ENCODE measurements at regions not wholly inside any gene's neighbourhood (a gene's known extent, or its start where the extent isn't known, plus 50 kb on each side); places are given as distances from the start of the nearest gene placed in this dataset.

DNA sequence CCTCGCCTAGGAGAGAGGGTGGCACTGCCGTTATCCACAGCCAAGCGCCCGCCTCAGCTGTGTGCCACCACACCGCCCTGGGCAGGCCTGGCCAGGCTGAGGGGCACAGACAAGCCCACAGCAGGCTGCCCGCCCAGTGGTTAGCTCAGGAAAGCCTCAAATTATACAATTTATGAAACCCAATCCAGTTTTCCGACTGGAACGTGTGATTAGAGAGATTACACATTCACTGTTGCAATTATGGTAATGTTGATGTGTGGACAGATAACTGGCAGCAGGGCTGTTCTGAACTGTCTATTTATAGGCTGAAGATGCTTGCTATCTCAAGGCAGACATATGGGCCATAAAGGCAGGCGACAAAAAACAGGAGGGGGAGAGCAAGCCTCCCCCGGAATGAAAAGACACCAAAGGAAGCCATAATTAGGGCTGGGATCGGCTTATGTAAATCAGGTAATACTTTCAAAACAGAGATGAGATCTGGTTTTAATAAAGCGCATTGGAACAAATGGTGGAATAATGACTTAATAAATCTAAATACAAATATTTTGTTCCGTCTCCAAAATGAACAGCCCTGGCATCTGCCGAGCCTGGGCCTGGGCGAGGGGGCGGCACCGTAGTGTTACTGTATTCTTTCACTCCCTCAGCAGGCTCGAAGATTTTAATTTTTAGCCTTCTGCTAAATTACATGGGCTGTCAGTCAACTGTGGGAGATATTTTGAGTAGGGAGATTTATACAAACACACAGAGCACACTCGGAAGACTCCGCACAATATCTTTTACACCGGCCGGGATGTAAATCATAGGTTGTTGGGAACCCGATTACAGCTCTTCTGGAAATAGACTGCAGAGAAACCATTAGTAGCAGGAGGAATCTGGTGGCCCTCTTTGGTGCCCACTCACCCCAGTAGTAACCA lies 103.1 kb upstream of the TLE3 start:
- H3K27ac ChIP-seq: no peak overlapping the region
- no peaks in the 10 kb centered on the region for H3K36me3 ChIP-seq (replicated peaks in 1 of 2)
- H3K27me3 ChIP-seq: no peaks in the 10 kb centered on the region
- H3K9me3 ChIP-seq (replicated peaks in 1 of 3): no peaks in the 10 kb centered on the region
- TF ChIP-seq POLR2A (IDR thresholded peaks at IDR 0.05): no peak
- TF ChIP-seq, protein P1, sequence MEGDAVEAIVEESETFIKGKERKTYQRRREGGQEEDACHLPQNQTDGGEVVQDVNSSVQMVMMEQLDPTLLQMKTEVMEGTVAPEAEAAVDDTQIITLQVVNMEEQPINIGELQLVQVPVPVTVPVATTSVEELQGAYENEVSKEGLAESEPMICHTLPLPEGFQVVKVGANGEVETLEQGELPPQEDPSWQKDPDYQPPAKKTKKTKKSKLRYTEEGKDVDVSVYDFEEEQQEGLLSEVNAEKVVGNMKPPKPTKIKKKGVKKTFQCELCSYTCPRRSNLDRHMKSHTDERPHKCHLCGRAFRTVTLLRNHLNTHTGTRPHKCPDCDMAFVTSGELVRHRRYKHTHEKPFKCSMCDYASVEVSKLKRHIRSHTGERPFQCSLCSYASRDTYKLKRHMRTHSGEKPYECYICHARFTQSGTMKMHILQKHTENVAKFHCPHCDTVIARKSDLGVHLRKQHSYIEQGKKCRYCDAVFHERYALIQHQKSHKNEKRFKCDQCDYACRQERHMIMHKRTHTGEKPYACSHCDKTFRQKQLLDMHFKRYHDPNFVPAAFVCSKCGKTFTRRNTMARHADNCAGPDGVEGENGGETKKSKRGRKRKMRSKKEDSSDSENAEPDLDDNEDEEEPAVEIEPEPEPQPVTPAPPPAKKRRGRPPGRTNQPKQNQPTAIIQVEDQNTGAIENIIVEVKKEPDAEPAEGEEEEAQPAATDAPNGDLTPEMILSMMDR (IDR thresholded peaks at IDR 0.05): no peak
- peaks cover 6 to 11% of the 10 kb centered on the region in 2 donors for H3K4me1 ChIP-seq (replicated peaks in 1 of 2)
- no peak overlapping the region for H3K4me3 ChIP-seq
- DNase-seq: no peak
- intact Hi-C loops (cut with DNase I): no loop called here
- WGBS, 4 donors: 76 to 82% (median 80%) methylated on average over 17 to 23 of the region's 23 CpGs

DNA sequence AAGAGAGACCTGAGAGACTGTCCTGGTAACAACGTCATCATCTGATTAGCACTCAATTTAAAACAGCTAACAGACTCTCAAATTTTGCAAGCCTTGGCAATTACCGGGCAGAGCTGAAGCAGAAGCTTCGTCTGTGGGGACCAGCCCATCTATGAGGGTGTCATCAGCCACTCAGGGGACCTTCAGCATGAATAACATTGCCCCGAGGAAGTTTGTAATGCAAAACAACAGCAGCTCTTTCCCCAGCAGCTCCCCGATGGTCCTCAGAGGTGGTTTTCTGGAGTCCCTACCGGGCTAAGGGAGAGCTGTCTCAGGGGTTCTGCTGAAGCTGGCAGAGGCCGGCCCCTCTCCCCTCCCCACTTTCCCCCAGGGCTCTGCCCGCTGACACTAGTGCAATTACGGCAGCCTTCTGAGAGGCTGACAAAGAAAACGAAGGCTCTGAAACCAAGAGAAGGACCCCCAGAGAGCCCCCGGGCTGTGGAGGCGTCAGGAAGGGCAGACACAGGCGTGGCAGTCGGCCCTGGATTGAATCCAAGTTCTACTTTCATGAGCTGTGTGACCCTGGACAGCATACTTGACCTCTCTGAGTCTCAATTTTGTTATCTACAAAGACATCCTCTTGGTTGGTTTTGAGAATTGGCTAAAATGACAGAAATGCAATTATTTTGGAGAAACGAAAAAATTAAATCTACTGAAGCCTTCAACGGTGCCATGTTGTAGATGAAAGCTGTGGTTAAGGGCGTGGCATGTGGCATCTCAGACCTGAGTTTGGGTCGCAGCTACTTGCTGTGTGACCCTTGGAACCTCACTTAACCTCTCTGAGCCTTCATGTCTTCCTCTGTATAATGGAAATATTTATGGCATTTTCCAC lies 102.1 kb upstream of the TLE3 start:
- peak in 1 of 7 donors; percentile 65 for DNase-seq
- H3K36me3 ChIP-seq (replicated peaks in 1 of 2): no peaks in the 10 kb centered on the region
- WGBS, 4 donors: 47 to 54% (median 47%) methylated on average over 18 of the region's 18 CpGs
- H3K9me3 ChIP-seq (replicated peaks in 1 of 3): no peaks in the 10 kb centered on the region
- intact Hi-C loops (cut with DNase I): no loop called here
- H3K27me3 ChIP-seq: no peaks in the 10 kb centered on the region
- no peak overlapping the region for H3K27ac ChIP-seq
- H3K4me3 ChIP-seq: no peak overlapping the region
- peaks cover 10 to 16% of the 10 kb centered on the region in 2 donors for H3K4me1 ChIP-seq (replicated peaks in 1 of 2)
- TF ChIP-seq, protein P1 (IDR thresholded peaks at IDR 0.05): no peak
- no peak for TF ChIP-seq POLR2A (IDR thresholded peaks at IDR 0.05)

DNA sequence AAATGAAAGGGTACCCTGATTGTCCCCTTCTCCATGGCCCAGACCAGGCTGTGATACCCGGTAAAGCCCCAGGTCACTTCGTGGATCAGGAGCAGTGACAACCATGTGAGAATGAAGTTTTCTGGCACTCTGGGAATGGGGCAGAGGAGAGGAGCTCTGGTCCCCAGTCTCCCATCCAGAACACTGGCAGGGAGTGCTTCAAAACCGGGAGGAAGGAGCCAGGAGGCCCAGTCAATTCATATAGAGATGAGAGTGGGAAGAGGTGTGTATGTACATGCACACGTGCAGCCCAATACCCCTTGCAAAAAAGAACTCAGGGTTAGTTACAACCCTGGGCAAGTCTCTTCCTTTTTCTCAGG lies 101.4 kb upstream of the TLE3 start:
- H3K4me1 ChIP-seq (replicated peaks in 1 of 2): peaks cover 10 to 16% of the 10 kb centered on the region in 2 donors
- TF ChIP-seq, protein P1 (IDR thresholded peaks at IDR 0.05): no peak
- no peak for TF ChIP-seq POLR2A (IDR thresholded peaks at IDR 0.05)
- no peak for DNase-seq
- no peak overlapping the region for H3K4me3 ChIP-seq
- no peaks in the 10 kb centered on the region for H3K36me3 ChIP-seq (replicated peaks in 1 of 2)
- intact Hi-C loops (cut with DNase I): no loop called here
- no peaks in the 10 kb centered on the region for H3K9me3 ChIP-seq (replicated peaks in 1 of 3)
- WGBS, 4 donors: 86 to 100% (median 90%) methylated on average over 2 to 4 of the region's 4 CpGs
- no peaks in the 10 kb centered on the region for H3K27me3 ChIP-seq
- no peak overlapping the region for H3K27ac ChIP-seq

DNA sequence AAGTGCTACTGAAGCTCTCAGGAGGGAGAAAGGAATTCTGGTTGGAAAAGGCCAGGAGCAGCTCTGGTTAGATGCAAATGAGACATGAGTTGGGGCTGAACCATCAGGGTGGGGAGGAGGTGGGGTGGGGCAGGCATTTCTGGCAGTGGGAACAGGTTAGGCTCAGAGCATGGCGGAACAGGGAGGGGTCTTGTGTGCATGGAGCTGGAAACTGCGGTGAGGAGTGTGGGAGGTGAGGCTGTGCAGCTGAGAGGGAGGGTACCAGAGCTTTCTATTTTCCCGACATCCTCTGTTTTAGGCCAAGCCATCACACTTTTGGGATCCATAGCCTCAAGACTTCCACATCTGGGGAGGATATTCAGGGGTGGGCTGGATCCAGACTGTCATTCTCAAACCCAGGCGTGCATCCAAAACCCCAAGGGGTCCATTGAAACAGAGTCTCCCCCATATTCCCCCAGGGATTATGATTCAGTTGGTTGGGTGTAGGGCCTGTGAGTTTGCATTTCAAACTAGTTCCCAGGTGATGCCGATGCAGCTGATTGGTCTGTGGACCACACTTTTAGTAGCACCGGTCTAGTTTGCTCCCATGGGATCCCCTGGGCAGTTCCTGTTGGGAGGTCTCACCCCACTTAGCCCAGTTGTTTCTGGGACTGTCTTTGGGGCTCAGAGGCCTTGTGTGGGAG lies 100.9 kb upstream of the TLE3 start:
- Histone ChIP-seq H3K36me3 (replicated peaks in 1 of 2) (no peaks in the 10 kb centered on the region), H3K4me1 (replicated peaks in 1 of 2) (peaks cover 10 to 16% of the 10 kb centered on the region in 2 donors), H3K4me3 (no peak overlapping the region), H3K27ac (no peak overlapping the region), H3K9me3 (replicated peaks in 1 of 3) (no peaks in the 10 kb centered on the region), H3K27me3 (no peaks in the 10 kb centered on the region)
- intact Hi-C loops (cut with DNase I): no loop called here
- 89 to 96% (median 94%) methylated on average over 3 to 6 of the region's 6 CpGs for WGBS, 4 donors
- no peak for DNase-seq
- TF ChIP-seq POLR2A (IDR thresholded peaks at IDR 0.05): no peak
- TF ChIP-seq, protein P1 (IDR thresholded peaks at IDR 0.05): no peak
